H9 (cell line): ENCODE measurements at regions not wholly inside any gene's neighbourhood (a gene's known extent, or its start where the extent isn't known, plus 50 kb on each side); places are given as distances from the start of the nearest gene placed in this dataset.

Experiments
- DNase-seq: peaks from one replicate; pipeline ENCODE4 v3.0.0-alpha.2; 2017
- H2AFZ ChIP-seq: one replicate; pipeline ENCODE4 v1.6.1; 2013; ENCODE audit warnings: mild to moderate bottlenecking, low read length, control low read depth, moderate library complexity
- H2AK5ac ChIP-seq: 2 replicates; pipeline ENCODE4 v1.6.1; 2013; ENCODE audit warnings: low read length, control low read depth, mixed read lengths; ENCODE audit not compliant: insufficient read length
- H2BK120ac ChIP-seq: one replicate; pipeline ENCODE4 v1.6.1; 2013; ENCODE audit warnings: low read depth, mild to moderate bottlenecking, low read length, control low read depth, inconsistent platforms; ENCODE audit not compliant: poor library complexity, severe bottlenecking
- H2BK12ac ChIP-seq: 2 replicates; pipeline ENCODE4 v1.6.1; 2013; ENCODE audit warnings: low read length, control low read depth, mixed read lengths, low read depth; ENCODE audit not compliant: insufficient read length
- H2BK15ac ChIP-seq: 2 replicates; pipeline ENCODE4 v1.6.1; 2013; ENCODE audit warnings: low read depth, low read length, control low read depth
- H2BK20ac ChIP-seq: one replicate; pipeline ENCODE4 v1.6.1; 2013; ENCODE audit warnings: low read depth, mild to moderate bottlenecking, low read length, control low read depth, inconsistent platforms; ENCODE audit not compliant: poor library complexity, severe bottlenecking
- H2BK5ac ChIP-seq: 2 replicates; pipeline ENCODE4 v1.6.1; 2013; ENCODE audit warnings: low read length, control low read depth, mixed read lengths; ENCODE audit not compliant: insufficient read length
- H3K14ac ChIP-seq: 2 replicates; pipeline ENCODE4 v1.6.1; 2013; ENCODE audit warnings: low read length, control low read depth; ENCODE audit not compliant: insufficient read depth
- H3K18ac ChIP-seq: 2 replicates; pipeline ENCODE4 v1.6.1; 2013; ENCODE audit warnings: low read depth, mild to moderate bottlenecking, mixed read lengths, low read length, control low read depth; ENCODE audit not compliant: insufficient read length
- H3K23ac ChIP-seq: 2 replicates; pipeline ENCODE4 v1.6.1; 2013; ENCODE audit warnings: low read length, control low read depth, mixed read lengths, low read depth; ENCODE audit not compliant: insufficient read length
- H3K23me2 ChIP-seq: 2 replicates; pipeline ENCODE4 v1.6.1; 2013; ENCODE audit warnings: low read depth, mild to moderate bottlenecking, mixed read lengths, low read length, control low read depth; ENCODE audit not compliant: insufficient read length, poor library complexity, severe bottlenecking
- H3K27ac ChIP-seq: 2 replicates; pipeline ENCODE4 v1.5.1; 2013; ENCODE audit warnings: low read length, control low read depth, mixed read lengths, low read depth; ENCODE audit not compliant: insufficient read length
- H3K27me3 ChIP-seq: 2 replicates; pipeline ENCODE4 v1.6.1; 2013; ENCODE audit warnings: low read length, control low read depth, inconsistent platforms; ENCODE audit not compliant: insufficient read depth
- H3K4ac ChIP-seq: 2 replicates; pipeline ENCODE4 v1.6.1; 2013; ENCODE audit warnings: low read depth, mild to moderate bottlenecking, control low read depth, inconsistent platforms, low read length, moderate library complexity
- H3K4me1 ChIP-seq: 2 replicates; pipeline ENCODE4 v1.6.1; 2013; ENCODE audit warnings: low read length, control low read depth, inconsistent platforms; ENCODE audit not compliant: insufficient read depth
- H3K4me2 ChIP-seq: 2 replicates; pipeline ENCODE4 v1.6.1; 2013; ENCODE audit warnings: low read length, control low read depth, mixed read lengths; ENCODE audit not compliant: insufficient read length, insufficient read depth
- H3K56ac ChIP-seq: 2 replicates; pipeline ENCODE4 v1.6.1; 2013; ENCODE audit warnings: low read depth, mild to moderate bottlenecking, mixed read lengths, low read length, control low read depth; ENCODE audit not compliant: insufficient read length
- H3K79me1 ChIP-seq: 2 replicates; pipeline ENCODE4 v1.6.1; 2013; ENCODE audit warnings: low read depth, mild to moderate bottlenecking, moderate library complexity, low read length, control low read depth, inconsistent platforms; ENCODE audit not compliant: insufficient read depth, poor library complexity, severe bottlenecking
- H3K79me2 ChIP-seq: 2 replicates; pipeline ENCODE4 v1.6.1; 2013; ENCODE audit warnings: low read length, control low read depth, inconsistent platforms; ENCODE audit not compliant: insufficient read depth
- H3K9ac ChIP-seq: 2 replicates; pipeline ENCODE4 v1.6.1; 2013; ENCODE audit warnings: low read length, control low read depth, mixed read lengths; ENCODE audit not compliant: insufficient read length; ENCODE audit errors: extremely low read depth
- H3K9me3 ChIP-seq: one replicate; pipeline ENCODE4 v1.6.1; 2013; ENCODE audit warnings: low read depth, low read length, inconsistent platforms; ENCODE audit not compliant: control insufficient read depth
- H3T11ph ChIP-seq: one replicate; pipeline ENCODE4 v1.6.1; 2013; ENCODE audit warnings: mild to moderate bottlenecking, low read length, control low read depth, inconsistent platforms
- H4K20me1 ChIP-seq: one replicate; pipeline ENCODE4 v1.6.1; 2013; ENCODE audit not compliant: control insufficient read depth, insufficient read length, insufficient read depth
- H4K5ac ChIP-seq: 2 replicates; pipeline ENCODE4 v1.6.1; 2013; ENCODE audit warnings: low read depth, mild to moderate bottlenecking, mixed read lengths, low read length, control low read depth; ENCODE audit not compliant: insufficient read length
- H4K8ac ChIP-seq: replicated peaks from 2 replicates; pipeline ENCODE4 v1.6.1; 2013; ENCODE audit warnings: low read length, control low read depth, mixed read lengths, low read depth; ENCODE audit not compliant: insufficient read length
- H4K91ac ChIP-seq: 2 replicates; pipeline ENCODE4 v1.6.1; 2013; ENCODE audit warnings: low read depth, mild to moderate bottlenecking, moderate library complexity, mixed read lengths, low read length, control low read depth; ENCODE audit not compliant: insufficient read length
- H3K27ac Mint-ChIP-seq, 3 experiments: 2 replicates in 2 of 3; 3 replicates in 1 of 3; pipeline ENCODE4 v1.8.0; 2020 to 2021; ENCODE audit warnings: mixed read lengths in 3 of 3, mild to moderate bottlenecking in 1 of 3, moderate library complexity in 1 of 3
- H3K27me3 Mint-ChIP-seq: 2 replicates; pipeline ENCODE4 v1.8.0; 2021; ENCODE audit warnings: low read depth, mild to moderate bottlenecking, moderate library complexity, mixed read lengths
- H3K36me3 Mint-ChIP-seq, 3 experiments: 2 replicates in 2 of 3; 3 replicates in 1 of 3; pipeline ENCODE4 v1.8.0; 2020 to 2021; ENCODE audit warnings: low read depth in 3 of 3, mixed read lengths in 3 of 3; ENCODE audit not compliant: insufficient read depth in 1 of 3
- H3K4me1 Mint-ChIP-seq, 2 experiments: 2 replicates each; pipeline ENCODE4 v1.8.0; 2020; ENCODE audit warnings: mixed read lengths in 2 of 2
- H3K4me3 Mint-ChIP-seq, 2 experiments: 2 replicates in 1 of 2; 3 replicates in 1 of 2; pipeline ENCODE4 v1.8.0; 2020 to 2021; ENCODE audit warnings: mild to moderate bottlenecking in 2 of 2, mixed read lengths in 2 of 2, moderate library complexity in 1 of 2
- H3K9me3 Mint-ChIP-seq, 2 experiments: 2 replicates in 1 of 2; 3 replicates in 1 of 2; pipeline ENCODE4 v1.8.0; 2020; ENCODE audit warnings: mild to moderate bottlenecking in 2 of 2, mixed read lengths in 2 of 2, moderate library complexity in 1 of 2
- CTCF ChIP-seq: fragments of 200-600 bp; sonication (generic); conservative IDR thresholded peaks from 3 replicates; pipeline ENCODE4 v1.8.0; 2021; ENCODE audit warnings: antibody characterized with exemption, mild to moderate bottlenecking

- Histone ChIP-seq H3K18ac (no peak overlapping the region), H4K8ac (no peak overlapping the region), H3K27ac (no peak overlapping the region), H3K4ac (no peak overlapping the region), H3K79me2 (no peaks in the 10 kb centered on the region), H4K20me1 (no peaks in the 10 kb centered on the region), H3K4me1 (no peaks in the 10 kb centered on the region), H2BK20ac (no peak overlapping the region), H3T11ph (no peak overlapping the region), H4K91ac (no peak overlapping the region), H2BK15ac (no peak overlapping the region), H3K9me3 (no peaks in the 10 kb centered on the region), H4K5ac (no peak overlapping the region), H2BK120ac (no peak overlapping the region), H3K4me2 (no peak overlapping the region), H3K14ac (no peak overlapping the region), H2AK5ac (no peak overlapping the region), H3K23ac (no peak overlapping the region), H2BK5ac (no peak overlapping the region), H2BK12ac (no peak overlapping the region), H3K23me2 (no peaks in the 10 kb centered on the region), H3K56ac (no peak overlapping the region), H3K27me3 (no peaks in the 10 kb centered on the region), H3K9ac (no peak overlapping the region), H2AFZ (no peak overlapping the region), H3K79me1 (no peaks in the 10 kb centered on the region)
- Mint-ChIP-seq H3K36me3 (no peaks in the 10 kb centered on the region), H3K4me3 (no peak overlapping the region), H3K9me3 (no peaks in the 10 kb centered on the region), H3K4me1 (no peaks in the 10 kb centered on the region), H3K27me3 (no peaks in the 10 kb centered on the region), H3K27ac (no peak overlapping the region)
- no peak for TF ChIP-seq CTCF
- DNase-seq = no peak
These were observed 488.3 kb downstream of the COL12A1 start for GRCh38 chr6:74717591-74717990.
